Renal cortex interstitium (tissue), 11 donors: ENCODE measurements at regions not wholly inside any gene's neighbourhood (a gene's known extent, or its start where the extent isn't known, plus 50 kb on each side); places are given as distances from the start of the nearest gene placed in this dataset.

Experiments used
- DNase-seq, 11 donors: peaks; one replicate each; pipeline ENCODE4 v3.0.0-alpha.2; 2013; ENCODE audit warnings: low read depth in 9 of 11, low spot score in 4 of 11; ENCODE audit errors: extremely low read depth in 1 of 11

DNA sequence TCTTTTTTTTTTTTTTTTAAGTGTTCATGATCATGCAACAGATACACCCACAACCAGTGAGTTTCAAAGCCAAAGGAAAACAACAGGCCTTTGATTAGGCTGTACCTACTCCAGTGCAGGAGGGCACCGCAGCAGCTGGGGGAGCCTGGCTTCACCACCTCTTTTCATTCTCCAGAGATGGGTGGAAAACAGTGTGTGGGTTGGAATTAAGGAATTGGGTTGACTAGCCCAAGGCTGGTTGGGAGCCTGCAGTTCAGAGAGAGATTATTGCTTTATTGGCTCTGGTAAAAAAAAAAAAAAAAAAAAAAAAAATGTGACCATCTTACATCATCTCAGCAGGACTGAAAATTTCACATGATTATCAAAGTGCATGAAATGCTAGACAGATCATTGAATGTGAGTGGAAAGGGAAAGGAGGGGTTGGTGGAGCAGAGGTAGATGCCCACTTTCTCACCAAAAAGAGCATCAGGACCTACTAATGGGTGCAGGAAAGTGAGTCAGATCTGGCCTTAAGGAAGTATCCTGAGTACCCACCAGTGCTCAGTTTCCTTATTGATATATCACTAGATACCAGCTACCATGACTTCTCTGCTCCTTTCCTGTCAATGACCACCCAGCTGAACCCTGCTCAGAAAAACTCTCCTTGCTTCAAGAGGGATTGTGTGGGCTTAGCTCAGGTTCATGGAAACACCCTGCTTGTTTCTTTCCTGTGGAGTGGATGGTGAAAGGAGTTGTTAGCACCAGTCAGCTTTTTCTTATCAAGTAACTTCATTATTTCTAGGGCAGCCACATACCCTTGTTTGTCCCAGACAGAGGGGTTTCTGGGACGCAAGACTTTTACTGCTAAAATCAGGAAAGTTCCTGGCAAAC is 54.8 kb upstream of the DYRK2 start:
- DNase-seq = no peak

DNA sequence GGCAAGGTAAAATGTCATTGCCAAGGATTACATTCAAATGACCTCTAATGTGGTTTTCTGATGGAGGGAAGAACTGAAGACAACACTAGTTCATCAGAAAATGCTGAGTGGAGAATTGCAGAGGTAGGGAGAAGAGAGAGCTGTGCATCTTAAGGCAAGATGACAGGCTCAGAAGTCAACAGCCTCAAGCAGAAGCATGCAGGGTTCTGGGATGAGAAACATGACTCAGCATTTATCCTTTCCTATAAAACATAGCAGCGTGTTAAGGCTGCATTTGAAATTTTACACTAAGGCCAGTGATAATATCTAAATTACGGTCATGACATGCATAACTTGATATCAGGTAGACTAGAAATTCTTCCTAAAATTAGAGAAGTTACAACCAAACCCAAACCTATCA is 53.7 kb upstream of the DYRK2 start:
- DNase-seq = no peak

DNA sequence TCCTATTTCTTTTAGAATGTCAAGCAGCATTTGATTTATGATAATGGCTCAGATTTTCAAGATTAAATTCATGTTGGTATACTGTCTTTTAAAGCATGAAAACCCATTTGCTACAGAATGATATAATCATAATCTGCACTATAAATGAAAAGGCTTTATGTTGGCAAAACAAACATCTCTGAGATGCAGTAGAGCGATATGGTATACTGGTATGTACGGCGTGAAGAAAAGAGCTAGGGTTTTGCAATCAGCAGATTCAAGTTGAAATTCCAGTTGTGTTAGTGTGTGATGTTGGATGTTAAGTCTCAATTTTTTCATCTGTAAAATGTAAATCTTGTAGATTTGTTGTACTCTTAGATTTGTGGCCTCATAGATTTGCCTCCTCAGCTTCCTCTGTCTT is 53.2 kb upstream of the DYRK2 start:
- no peak for DNase-seq

DNA sequence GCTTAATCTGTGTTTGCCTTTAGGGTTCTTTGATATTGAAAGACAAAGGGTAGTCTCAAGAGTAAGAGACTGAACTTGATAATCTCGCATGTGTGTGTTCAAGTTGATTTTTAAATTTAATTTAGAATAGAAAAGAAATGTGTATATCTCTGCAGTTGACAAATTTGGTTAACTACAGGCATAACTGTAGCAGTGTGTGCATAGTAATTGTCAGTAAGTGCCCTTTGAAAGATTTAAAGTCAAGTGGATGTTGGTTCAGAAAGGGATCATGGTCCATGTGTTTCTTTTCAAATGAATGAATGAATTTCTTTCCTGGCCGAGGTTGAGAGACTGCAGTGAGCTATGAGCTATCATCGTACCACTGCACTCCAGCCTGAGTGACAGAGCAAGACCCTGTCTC is 49.9 kb upstream of the DYRK2 start:
- no peak for DNase-seq
